OCI-LY3 (cell line): ENCODE measurements at regions not wholly inside any gene's neighbourhood (a gene's known extent, or its start where the extent isn't known, plus 50 kb on each side); places are given as distances from the start of the nearest gene placed in this dataset.

Source experiments
- H2AFZ ChIP-seq: fragments of 200-600, 300-600 bp; shearing (Covaris generic); 2 replicates; pipeline ENCODE4 v1.6.0; 2014; ENCODE audit warnings: antibody characterized with exemption, low read depth, low read length
- H3K27ac ChIP-seq: fragments of 200-600, 300-600 bp; sonication (generic); 2 replicates; pipeline ENCODE4 v1.5.1; 2014; ENCODE audit warnings: mild to moderate bottlenecking, low read length, moderate library complexity, mixed read lengths
- H3K27me3 ChIP-seq: fragments of 200-600, 300-600 bp; sonication (generic); 2 replicates; pipeline ENCODE4 v1.6.1; 2014; ENCODE audit warnings: low read depth, low read length, mixed read lengths
- H3K36me3 ChIP-seq: fragments of 200-600, 300-600 bp; sonication (generic); replicated peaks from 2 replicates; pipeline ENCODE3; 2014; ENCODE audit warnings: low read depth, low read length, mixed read lengths
- H3K4me1 ChIP-seq: fragments of 300-600, 200-600 bp; sonication (generic); 2 replicates; pipeline ENCODE4 v1.6.1; 2014; ENCODE audit warnings: low read length, mixed read lengths
- H3K4me2 ChIP-seq: fragments of 200-600, 300-600 bp; sonication (generic); 2 replicates; pipeline ENCODE4 v1.6.1; 2014; ENCODE audit warnings: low read length, mixed read lengths
- H3K4me3 ChIP-seq: fragments of 300-600, 200-600 bp; sonication (generic); 2 replicates; pipeline ENCODE4 v1.5.1; 2014; ENCODE audit warnings: antibody characterized with exemption, mild to moderate bottlenecking, low read length, moderate library complexity
- H3K79me2 ChIP-seq: fragments of 300-600, 200-600 bp; shearing (Covaris generic); 2 replicates; pipeline ENCODE4 v1.6.1; 2014; ENCODE audit warnings: mild to moderate bottlenecking, low read length, mixed read lengths
- H3K9ac ChIP-seq: fragments of 300-600, 200-600 bp; shearing (Covaris generic); 2 replicates; pipeline ENCODE4 v1.6.0; 2014; ENCODE audit warnings: mild to moderate bottlenecking, low read length, moderate library complexity
- H3K9me3 ChIP-seq: fragments of 200-600, 300-600 bp; shearing (Covaris generic); 2 replicates; pipeline ENCODE4 v1.6.1; 2014; ENCODE audit warnings: low read length, mixed read lengths; ENCODE audit not compliant: insufficient read depth
- H4K20me1 ChIP-seq: fragments of 200-600, 300-600 bp; sonication (generic); 2 replicates; pipeline ENCODE4 v1.6.1; 2016; ENCODE audit warnings: low read length, mixed read lengths; ENCODE audit not compliant: insufficient read depth
- CTCF ChIP-seq: fragments of 200-600, 300-600 bp; sonication (generic); IDR thresholded peaks from 2 replicates; pipeline ENCODE4 v1.5.1; 2014; ENCODE audit warnings: antibody characterized with exemption, low read length, low read depth
- EZH2phosphoT487 ChIP-seq: fragments of 200-600 bp; shearing (Covaris generic); IDR thresholded peaks from 2 replicates; pipeline ENCODE4 v1.6.1; 2018; ENCODE audit warnings: antibody characterized with exemption, mixed run types, low read depth

GRCh38 chr13:39874331-39875053, 219.0 kb downstream of the COG6 start:
- H3K79me2 ChIP-seq, result no peaks in the 10 kb centered on the region
- TF ChIP-seq EZH2phosphoT487, result no peak
- no peak for TF ChIP-seq CTCF
- no peaks in the 10 kb centered on the region for H3K9me3 ChIP-seq
- no peak overlapping the region for H3K4me3 ChIP-seq
- no peaks in the 10 kb centered on the region for H3K4me1 ChIP-seq
- H4K20me1 ChIP-seq, result no peaks in the 10 kb centered on the region
- H3K9ac ChIP-seq, result no peak overlapping the region
- no peaks in the 10 kb centered on the region for H3K36me3 ChIP-seq
- H3K4me2 ChIP-seq, result no peak overlapping the region
- no peak overlapping the region for H2AFZ ChIP-seq
- 0 out of 2 replicates have a peak, but pooled peaks cover 2% of the 10 kb centered on the region for H3K27me3 ChIP-seq
- no peak overlapping the region for H3K27ac ChIP-seq

- no peaks in the 10 kb centered on the region for H3K9me3 ChIP-seq
- no peak for TF ChIP-seq EZH2phosphoT487
- TF ChIP-seq CTCF, result no peak
- no peak overlapping the region for H3K4me3 ChIP-seq
- H4K20me1 ChIP-seq, result no peaks in the 10 kb centered on the region
- H2AFZ ChIP-seq, result no peak overlapping the region
- H3K36me3 ChIP-seq, result no peaks in the 10 kb centered on the region
- H3K79me2 ChIP-seq, result no peaks in the 10 kb centered on the region
- H3K9ac ChIP-seq, result no peak overlapping the region
- no peak overlapping the region for H3K4me2 ChIP-seq
- H3K27ac ChIP-seq, result no peak overlapping the region
- no peaks in the 10 kb centered on the region for H3K4me1 ChIP-seq
- no peaks in the 10 kb centered on the region for H3K27me3 ChIP-seq
Observed at GRCh38 chr13:39875111-39875987, 219.9 kb downstream of the COG6 start.

- TF ChIP-seq CTCF (no peak), EZH2phosphoT487 (no peak)
- no peaks in the 10 kb centered on the region for H3K27me3 ChIP-seq
- H3K4me3 ChIP-seq, result no peak overlapping the region
- no peak overlapping the region for H3K9ac ChIP-seq
- H3K79me2 ChIP-seq, result no peaks in the 10 kb centered on the region
- no peak overlapping the region for H2AFZ ChIP-seq
- H3K36me3 ChIP-seq, result no peaks in the 10 kb centered on the region
- no peak overlapping the region for H3K4me2 ChIP-seq
- no peaks in the 10 kb centered on the region for H3K9me3 ChIP-seq
- H3K4me1 ChIP-seq, result no peaks in the 10 kb centered on the region
- no peak overlapping the region for H3K27ac ChIP-seq
- H4K20me1 ChIP-seq, result no peaks in the 10 kb centered on the region
Observed at GRCh38 chr13:39876258-39876657, 220.8 kb downstream of the COG6 start.

GRCh38 chr13:39877134-39877533, 221.7 kb downstream of the COG6 start:
- no peak overlapping the region for H3K9ac ChIP-seq
- H4K20me1 ChIP-seq, result no peaks in the 10 kb centered on the region
- no peaks in the 10 kb centered on the region for H3K79me2 ChIP-seq
- H2AFZ ChIP-seq, result no peak overlapping the region
- H3K9me3 ChIP-seq, result no peaks in the 10 kb centered on the region
- H3K27ac ChIP-seq, result no peak overlapping the region
- H3K4me2 ChIP-seq, result no peak overlapping the region
- H3K36me3 ChIP-seq, result no peaks in the 10 kb centered on the region
- TF ChIP-seq CTCF (no peak), EZH2phosphoT487 (no peak)
- H3K27me3 ChIP-seq, result no peaks in the 10 kb centered on the region
- no peak overlapping the region for H3K4me3 ChIP-seq
- H3K4me1 ChIP-seq, result no peaks in the 10 kb centered on the region
